GM13976 (cell line): ENCODE measurements at regions not wholly inside any gene's neighbourhood (a gene's known extent, or its start where the extent isn't known, plus 50 kb on each side); places are given as distances from the start of the nearest gene placed in this dataset.

Experiments
- DNase-seq: peaks from one replicate; pipeline ENCODE4 v3.0.0; 2012; ENCODE audit warnings: low spot score
- in situ Hi-C: fragments of 300-500 bp; cut with MboI; formaldehyde crosslinking; loops from one replicate; pipeline ENCODE4 v1.12.0; 2022; ENCODE audit warnings: low sequenced_read_pairs, mixed read lengths, inconsistent platforms; ENCODE audit not compliant: unreplicated experiment
- TF ChIP-seq, protein P1 (sequence below): IDR thresholded peaks from 2 replicates; pipeline ENCODE4 v1.5.1; 2012; ENCODE audit warnings: borderline replicate concordance, mild to moderate bottlenecking; ENCODE audit not compliant: insufficient read depth; ENCODE audit errors: extremely low read depth, missing control alignments, control extremely low read depth

DNA sequence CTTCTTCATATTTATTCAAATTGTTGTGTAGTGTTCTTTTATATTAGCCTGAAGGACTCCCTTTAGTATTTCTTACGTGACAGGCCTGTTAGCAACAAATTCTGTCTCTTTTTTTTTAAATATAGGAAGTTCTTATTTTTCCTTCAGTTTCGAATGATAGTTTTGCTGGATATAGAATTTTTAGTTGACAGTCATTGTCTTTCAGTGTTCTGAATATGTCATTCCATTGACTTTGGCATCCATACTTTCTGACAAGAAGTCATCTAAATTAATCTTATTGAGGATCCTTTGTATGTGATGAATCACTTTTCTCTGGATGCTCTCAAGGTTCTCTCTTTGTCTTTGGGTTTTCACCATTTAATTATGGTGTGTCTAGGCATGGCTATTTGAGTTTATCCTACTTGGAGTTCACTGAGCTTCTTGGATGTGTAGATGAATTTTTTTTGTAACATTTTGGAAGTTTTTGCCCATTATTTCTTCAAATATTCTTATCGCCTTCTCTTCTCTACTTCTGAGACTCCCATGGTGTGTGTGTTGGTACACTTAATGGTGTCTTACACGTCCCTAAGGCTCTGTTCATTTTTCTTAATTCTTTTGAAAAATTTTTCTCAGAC lies 82.5 kb upstream of the GTSF1L start:
- no peak for DNase-seq
- TF ChIP-seq, protein P1, sequence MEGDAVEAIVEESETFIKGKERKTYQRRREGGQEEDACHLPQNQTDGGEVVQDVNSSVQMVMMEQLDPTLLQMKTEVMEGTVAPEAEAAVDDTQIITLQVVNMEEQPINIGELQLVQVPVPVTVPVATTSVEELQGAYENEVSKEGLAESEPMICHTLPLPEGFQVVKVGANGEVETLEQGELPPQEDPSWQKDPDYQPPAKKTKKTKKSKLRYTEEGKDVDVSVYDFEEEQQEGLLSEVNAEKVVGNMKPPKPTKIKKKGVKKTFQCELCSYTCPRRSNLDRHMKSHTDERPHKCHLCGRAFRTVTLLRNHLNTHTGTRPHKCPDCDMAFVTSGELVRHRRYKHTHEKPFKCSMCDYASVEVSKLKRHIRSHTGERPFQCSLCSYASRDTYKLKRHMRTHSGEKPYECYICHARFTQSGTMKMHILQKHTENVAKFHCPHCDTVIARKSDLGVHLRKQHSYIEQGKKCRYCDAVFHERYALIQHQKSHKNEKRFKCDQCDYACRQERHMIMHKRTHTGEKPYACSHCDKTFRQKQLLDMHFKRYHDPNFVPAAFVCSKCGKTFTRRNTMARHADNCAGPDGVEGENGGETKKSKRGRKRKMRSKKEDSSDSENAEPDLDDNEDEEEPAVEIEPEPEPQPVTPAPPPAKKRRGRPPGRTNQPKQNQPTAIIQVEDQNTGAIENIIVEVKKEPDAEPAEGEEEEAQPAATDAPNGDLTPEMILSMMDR: no peak
- in situ Hi-C loops: no loop called here

DNA sequence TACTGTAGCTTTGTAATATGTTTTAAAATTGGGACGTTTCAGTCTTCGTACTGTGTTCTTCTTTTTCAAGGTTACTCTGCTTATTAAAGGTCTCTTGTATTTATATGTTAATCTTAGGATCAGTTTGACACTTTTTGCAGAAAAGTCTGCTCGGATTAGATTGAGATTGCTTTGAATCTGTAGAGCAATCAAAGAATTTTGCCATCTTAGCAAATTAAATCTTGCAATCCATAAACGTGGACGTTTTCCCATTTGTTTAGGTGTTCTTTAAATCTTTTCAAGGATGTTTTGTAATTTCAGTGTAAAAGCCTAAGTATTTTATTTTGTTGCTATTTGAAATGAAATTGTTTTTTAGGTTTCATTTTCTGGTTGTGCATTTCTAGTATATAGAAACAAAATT lies 78.0 kb upstream of the GTSF1L start:
- no peak for DNase-seq
- TF ChIP-seq, protein P1: no peak
- in situ Hi-C loops: no loop called here

DNA sequence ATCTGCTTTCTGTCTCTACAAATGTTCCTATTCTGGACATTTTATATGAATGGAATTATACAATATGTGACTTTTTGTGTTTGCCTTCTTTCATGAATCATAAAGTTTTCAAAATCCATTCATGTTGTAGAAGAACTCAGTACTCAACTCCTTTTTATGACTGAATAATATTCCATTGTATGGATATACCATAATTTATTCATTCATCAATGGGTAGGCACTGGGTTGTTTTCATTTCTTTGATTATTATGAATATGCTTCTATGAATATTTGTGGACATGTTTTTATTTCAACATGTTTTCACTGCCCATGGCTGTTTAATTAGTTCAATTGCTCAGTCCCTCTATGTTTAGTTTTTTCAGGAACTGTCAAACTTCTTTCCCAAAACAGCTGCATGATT lies 76.5 kb upstream of the GTSF1L start:
- TF ChIP-seq, protein P1: no peak
- in situ Hi-C loops: no loop called here
- no peak for DNase-seq

GRCh38 chr20:43800186-43800585 lies 73.4 kb upstream of the GTSF1L start:
- TF ChIP-seq, protein P1: no peak
- no peak for DNase-seq
- in situ Hi-C loops: no loop called here

DNA sequence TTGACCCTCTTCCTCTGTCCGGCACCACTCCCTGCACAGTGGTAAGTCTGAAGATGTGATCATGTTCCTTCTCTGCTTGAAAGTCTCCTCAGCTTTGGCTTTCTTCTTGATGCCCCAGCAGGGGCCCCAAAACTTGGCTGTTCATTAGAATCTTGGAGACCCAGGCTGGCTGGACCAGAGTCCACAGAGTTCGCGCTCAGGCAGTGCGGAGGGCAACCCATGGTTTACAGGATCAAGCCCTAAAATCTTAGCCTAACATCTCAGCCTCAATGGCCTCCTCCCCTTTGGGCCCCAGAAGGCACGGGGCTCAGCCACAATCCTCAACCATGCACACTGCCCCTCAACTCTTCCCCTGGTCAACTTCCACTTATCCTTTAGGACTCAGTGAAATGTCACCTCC lies 72.9 kb upstream of the GTSF1L start:
- TF ChIP-seq, protein P1: no peak
- no peak for DNase-seq
- in situ Hi-C loops: no loop called here

GRCh38 chr20:43799150-43799711 lies 72.4 kb upstream of the GTSF1L start:
- TF ChIP-seq, protein P1: no peak
- in situ Hi-C loops: no loop called here
- no peak for DNase-seq
